K562 (cell line): ENCODE measurements at regions not wholly inside any gene's neighbourhood (a gene's known extent, or its start where the extent isn't known, plus 50 kb on each side); places are given as distances from the start of the nearest gene placed in this dataset.

Experiments used
- ATAC-seq: fragments of 200-7000 bp; cut with Tn5 transposase; 3 replicates; pipeline ENCODE4 v1.9.1; 2020; ENCODE audit warnings: moderate library complexity
- BruUV-seq: library from RNA; stranded (reverse); fragments of 400-500 nt; replicated peaks from 2 replicates; lab custom pipeline; 2021; lab: Mats Ljungman, UMichigan
- CTCF ChIA-PET: fragments of 300-600 bp; formaldehyde crosslinking; extraction: SDS; loops from one replicate; lab custom pipeline; 2021; ENCODE audit warnings: low intra/inter-chr PET ratio; lab: Yijun Ruan, JAX
- POLR2A ChIA-PET: fragments of 300-600, 350-650 bp; sonication (Branson Sonifier 250); formaldehyde crosslinking; extraction: SDS; loops from one replicate; lab custom pipeline; 2021; ENCODE audit warnings: antibody characterized with exemption, inconsistent platforms; lab: Yijun Ruan, JAX
- DNase-seq, 4 experiments: peaks; one replicate each; pipeline versions ENCODE4 v3.0.0 to v3.0.0-alpha.2; 2011 to 2018; ENCODE audit warnings: low spot score in 3 of 4, mixed read lengths in 3 of 4; ENCODE audit errors: extremely low read depth in 1 of 4
- FAIRE-seq: peaks from 2 replicates; lab custom pipeline; 2011; peaks lifted over from hg19 to GRCh38; lab: Jason Lieb, UNC
- H2AFZ ChIP-seq: 2 replicates; pipeline ENCODE4 v1.6.0; 2011; ENCODE audit warnings: low read depth, low read length, control low read depth, inconsistent platforms
- H3K27ac ChIP-seq: fragments of 200-600 bp; 3 replicates; pipeline ENCODE4 v1.8.0; 2011; ENCODE audit warnings: low read depth, mild to moderate bottlenecking, control low read depth, inconsistent platforms, low read length, moderate library complexity, mixed read lengths; ENCODE audit errors: extremely low read depth
- H3K27me3 ChIP-seq, 2 experiments: fragments of 300-600 bp in 1 of 2; 2 replicates in 1 of 2; 3 replicates in 1 of 2; pipeline versions ENCODE4 v1.6.0 to v1.8.0; 2011; ENCODE audit warnings: inconsistent platforms in 2 of 2, low read length in 2 of 2, mild to moderate bottlenecking in 1 of 2, mixed read lengths in 1 of 2, moderate library complexity in 1 of 2; ENCODE audit not compliant: control insufficient read depth in 2 of 2, insufficient read depth in 2 of 2
- H3K36me3 ChIP-seq: fragments of 300-600 bp; 3 replicates; pipeline ENCODE4 v1.8.0; 2011; ENCODE audit warnings: mild to moderate bottlenecking, low read length, inconsistent platforms; ENCODE audit not compliant: control insufficient read depth, insufficient read depth
- H3K4me1 ChIP-seq, 2 experiments: fragments of 200-600 bp in 1 of 2; replicated peaks in 1 of 2; 2 replicates in 1 of 2; 3 replicates in 1 of 2; pipeline versions ENCODE4 v1.5.1 to v1.8.0; 2011; ENCODE audit warnings: inconsistent platforms in 2 of 2, low read length in 2 of 2, mild to moderate bottlenecking in 1 of 2, mixed read lengths in 1 of 2, moderate library complexity in 1 of 2; ENCODE audit not compliant: control insufficient read depth in 2 of 2, insufficient read depth in 2 of 2
- H3K4me2 ChIP-seq: 2 replicates; pipeline ENCODE4 v1.6.1; 2011; ENCODE audit warnings: low read length, control low read depth, inconsistent platforms, mixed read lengths; ENCODE audit not compliant: insufficient read depth
- H3K4me3 ChIP-seq: fragments of 200-600 bp; sonication (generic), shearing (Covaris generic); 2 replicates; pipeline ENCODE4 v1.5.1; 2016; ENCODE audit warnings: control low read depth, inconsistent platforms
- H3K79me2 ChIP-seq: fragments of 200-600 bp; 3 replicates; pipeline ENCODE4 v1.8.0; 2011; ENCODE audit warnings: low read length, inconsistent platforms; ENCODE audit not compliant: control insufficient read depth, insufficient read depth
- H3K9ac ChIP-seq, 2 experiments: 2 replicates each; pipeline versions ENCODE4 v1.6.0 to v1.6.1; 2011; ENCODE audit warnings: low read depth in 2 of 2, low read length in 2 of 2, control low read depth in 1 of 2, inconsistent platforms in 1 of 2, mild to moderate bottlenecking in 1 of 2, mixed read lengths in 1 of 2; ENCODE audit not compliant: insufficient read depth in 1 of 2
- H3K9me1 ChIP-seq: one replicate; pipeline ENCODE4 v1.6.0; 2011; ENCODE audit warnings: inconsistent platforms, mild to moderate bottlenecking, low read length, moderate library complexity; ENCODE audit not compliant: control insufficient read depth, insufficient read depth
- H3K9me3 ChIP-seq: replicated peaks from 2 replicates; pipeline ENCODE4 v1.5.1; 2011; ENCODE audit warnings: low read depth, low read length, inconsistent platforms; ENCODE audit not compliant: control insufficient read depth, insufficient read depth
- H4K20me1 ChIP-seq: replicated peaks from 2 replicates; pipeline ENCODE4 v1.6.1; 2011; ENCODE audit warnings: low read length, inconsistent platforms, mixed read lengths; ENCODE audit not compliant: control insufficient read depth, insufficient read depth
- POLR2G ChIP-seq: fragments of 200-400 bp; formaldehyde crosslinking; IDR thresholded peaks from 2 replicates; pipeline ENCODE4 v1.6.1; 2017; ENCODE audit warnings: low read depth, mild to moderate bottlenecking, antibody characterized with exemption, low read length, moderate library complexity
- TOE1 ChIP-seq, 2 experiments: fragments of 450-650 bp in 1 of 2; sonication (generic) in 1 of 2; formaldehyde crosslinking in 1 of 2; IDR thresholded peaks; 2 replicates each; pipeline versions ENCODE4 v1.7.1 to v1.8.0; 2016 to 2022; ENCODE audit warnings: borderline replicate concordance in 2 of 2, mild to moderate bottlenecking in 2 of 2, antibody characterized with exemption in 1 of 2, inconsistent platforms in 1 of 2, low read depth in 1 of 2, missing genetic modification reagents in 1 of 2, moderate library complexity in 1 of 2
- ZNF274 ChIP-seq: IDR thresholded peaks from 2 replicates; pipeline ENCODE4 v1.6.1; 2011; ENCODE audit warnings: low read depth, mild to moderate bottlenecking, low read length, moderate library complexity, borderline replicate concordance
- ZNF324 ChIP-seq: fragments of 250-450 bp; sonication (Bioruptor Pico); IDR thresholded peaks from 2 replicates; pipeline ENCODE4 v1.4.0; 2020; ENCODE audit warnings: mild to moderate bottlenecking
- ZNF408 ChIP-seq: fragments of 250-450 bp; sonication (Bioruptor Pico); IDR thresholded peaks from 2 replicates; pipeline ENCODE4 v1.4.0; 2020; ENCODE audit warnings: low read depth, mild to moderate bottlenecking, moderate library complexity
- ZNF77 ChIP-seq: fragments of 250-450 bp; sonication (Bioruptor Pico); IDR thresholded peaks from 2 replicates; pipeline ENCODE4 v1.5.0; 2020
- WGBS: fragments of 100-300 bp; shearing (Covaris generic); methylation state at CpG from one replicate; pipeline ENCODE4 v1.1.6; 2016; ENCODE audit warnings: low coverage, mixed read lengths; ENCODE audit not compliant: insufficient coverage; ENCODE audit errors: missing lambda C conversion rate; 5-methylcytosine and 5-hydroxymethylcytosine counted together
- in situ Hi-C: fragments of 300-500 bp; cut with MboI; formaldehyde crosslinking; loops from 4 replicates; pipeline ENCODE4 v1.15.0; 2018; ENCODE audit warnings: inconsistent platforms, mixed read lengths
- intact Hi-C: fragments of 100-400 bp; cut with micrococcal nuclease; formaldehyde crosslinking; loops from 2 replicates; pipeline ENCODE4 v1.14.2; 2022

GRCh38 chr16:7161891-7162290 is 170.8 kb upstream of the RBFOX1 start (continued):
- TF ChIP-seq TOE1 (IDR thresholded peaks at IDR 0.05; ENCODE audit: borderline replicate concordance) (no peak), TOE1 (CRISPR knock-in tag; IDR thresholded peaks at IDR 0.05; ENCODE audit: borderline replicate concordance, low read depth) (no peak), ZNF408 (CRISPR knock-in tag) (no peak), ZNF324 (no peak)

GRCh38 chr16:7160093-7160492 is 172.6 kb upstream of the RBFOX1 start:
- H3K9ac ChIP-seq: no peak overlapping the region
- DNase-seq (no peak), FAIRE-seq (no peak), ATAC-seq (no peak)
- no peak overlapping the region for H3K4me3 ChIP-seq
- intact Hi-C loops (no loop called here), in situ Hi-C loops (no loop called here)
- 3% methylated on average over 3 of the region's 3 CpGs for WGBS
- ChIA-PET POLR2A (no interaction called here), CTCF (no interaction called here)
- no peaks in the 10 kb centered on the region for H3K79me2 ChIP-seq
- H3K9me3 ChIP-seq: no peaks in the 10 kb centered on the region
- no peaks in the 10 kb centered on the region for H4K20me1 ChIP-seq
- no peak overlapping the region for H3K27ac ChIP-seq
- no peak overlapping the region for H2AFZ ChIP-seq
- TF ChIP-seq ZNF77 (CRISPR knock-in tag) (no peak), POLR2G (no peak), ZNF274 (no peak)
- no peaks in the 10 kb centered on the region for H3K36me3 ChIP-seq
- no peak overlapping the region for H3K4me2 ChIP-seq
- no peaks in the 10 kb centered on the region for H3K4me1 ChIP-seq
- BruUV-seq: no TSS peak
- no peaks in the 10 kb centered on the region; a peak in 1 of 5 replicates for H3K27me3 ChIP-seq
- no peaks in the 10 kb centered on the region for H3K9me1 ChIP-seq
